Kidney capillary endothelial cell (primary cell): ENCODE measurements at regions not wholly inside any gene's neighbourhood (a gene's known extent, or its start where the extent isn't known, plus 50 kb on each side); places are given as distances from the start of the nearest gene placed in this dataset.
"Not testable (repeated sequence)": the region's sequence is repeated elsewhere in the genome, so short reads cannot be mapped to it uniquely, and the experiment has no call there.

Experiments
- DNase-seq: peaks from one replicate; pipeline ENCODE4 v3.0.0-alpha.2; 2018; ENCODE audit warnings: low spot score

- no peak for DNase-seq
Measured at GRCh38 chr7:24395512-24395911, 111.5 kb downstream of the NPY start.

GRCh38 chr7:24396387-24396786, 112.4 kb downstream of the NPY start:
- not testable (repeated sequence) for DNase-seq

GRCh38 chr7:24401628-24402593, 117.9 kb downstream of the NPY start:
- DNase-seq, result peak; percentile 23

DNA sequence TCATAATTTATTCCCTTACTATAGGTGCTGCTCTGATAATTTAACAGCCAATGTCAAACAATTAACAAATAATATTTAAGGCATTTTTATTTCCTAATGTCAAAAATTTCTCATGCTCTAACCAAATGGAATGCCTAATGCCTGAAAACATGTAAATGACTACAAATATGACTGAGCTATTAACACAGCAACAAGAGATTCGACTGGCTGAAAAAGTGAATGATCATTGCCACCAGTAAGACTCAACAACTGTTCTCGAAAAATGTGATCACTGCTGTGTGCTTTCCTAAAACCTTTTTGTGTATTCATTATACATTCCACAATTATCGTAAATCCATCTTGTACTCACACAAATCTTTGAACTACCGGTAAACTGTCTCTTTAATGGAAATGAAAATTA, 118.7 kb downstream of the NPY start:
- no peak for DNase-seq

DNA sequence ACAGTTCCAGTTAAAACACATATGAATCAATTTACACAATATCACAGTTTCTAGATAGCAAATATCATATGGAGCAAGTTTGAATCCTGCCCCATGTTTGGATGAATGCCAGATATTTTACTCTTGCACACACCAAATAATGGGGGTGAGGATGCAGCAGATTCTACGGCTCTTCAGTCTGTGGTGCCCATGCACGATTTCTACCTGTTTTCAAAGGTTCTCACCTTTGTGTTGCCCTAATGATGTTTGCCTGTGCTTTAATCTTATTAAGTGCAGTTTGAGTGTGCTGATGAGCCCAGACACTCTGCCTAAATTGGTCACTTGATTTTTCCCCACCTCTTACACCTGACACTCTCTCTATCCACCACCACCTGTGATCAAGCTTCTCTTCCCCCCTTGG, 119.6 kb downstream of the NPY start:
- no peak for DNase-seq

DNA sequence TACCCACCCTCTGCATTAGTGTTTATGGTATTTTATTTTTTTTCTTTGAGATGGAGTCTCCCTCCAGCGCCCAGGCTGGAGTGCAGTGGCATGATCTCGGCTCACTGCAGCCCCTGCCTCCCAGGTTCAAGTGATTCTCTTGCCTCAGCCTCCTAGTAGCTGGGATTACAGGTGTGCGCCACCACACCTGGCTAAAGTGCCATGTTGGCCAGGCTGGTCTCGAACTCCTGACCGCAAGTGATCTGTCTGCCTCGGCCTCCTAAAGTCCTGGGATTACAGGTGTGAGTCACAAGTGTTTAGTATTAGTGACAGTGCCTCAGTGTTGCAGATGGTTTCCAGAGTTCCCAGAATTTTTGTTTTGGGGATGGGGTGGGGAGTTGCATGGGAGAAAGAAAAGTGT, 120.3 kb downstream of the NPY start:
- DNase-seq, result no peak

DNA sequence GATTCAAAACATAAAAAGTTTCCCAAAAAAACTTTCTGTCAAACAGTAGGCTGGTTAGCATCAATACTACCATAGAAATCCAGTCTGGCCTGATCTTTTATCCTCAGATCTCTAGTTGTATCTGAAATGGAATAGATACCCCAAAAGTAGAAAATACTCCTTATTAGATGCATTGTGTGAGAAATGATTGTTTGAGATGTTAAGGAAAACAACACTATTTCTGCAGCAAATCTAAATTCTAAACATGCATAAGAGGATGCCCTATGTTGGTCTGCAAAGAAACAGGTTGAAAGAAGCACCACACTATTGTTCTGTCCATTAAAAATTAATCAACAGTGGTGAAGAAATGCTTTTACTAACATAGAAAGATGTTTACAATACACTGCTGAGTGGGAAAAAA, 121.0 kb downstream of the NPY start:
- DNase-seq, result no peak

DNA sequence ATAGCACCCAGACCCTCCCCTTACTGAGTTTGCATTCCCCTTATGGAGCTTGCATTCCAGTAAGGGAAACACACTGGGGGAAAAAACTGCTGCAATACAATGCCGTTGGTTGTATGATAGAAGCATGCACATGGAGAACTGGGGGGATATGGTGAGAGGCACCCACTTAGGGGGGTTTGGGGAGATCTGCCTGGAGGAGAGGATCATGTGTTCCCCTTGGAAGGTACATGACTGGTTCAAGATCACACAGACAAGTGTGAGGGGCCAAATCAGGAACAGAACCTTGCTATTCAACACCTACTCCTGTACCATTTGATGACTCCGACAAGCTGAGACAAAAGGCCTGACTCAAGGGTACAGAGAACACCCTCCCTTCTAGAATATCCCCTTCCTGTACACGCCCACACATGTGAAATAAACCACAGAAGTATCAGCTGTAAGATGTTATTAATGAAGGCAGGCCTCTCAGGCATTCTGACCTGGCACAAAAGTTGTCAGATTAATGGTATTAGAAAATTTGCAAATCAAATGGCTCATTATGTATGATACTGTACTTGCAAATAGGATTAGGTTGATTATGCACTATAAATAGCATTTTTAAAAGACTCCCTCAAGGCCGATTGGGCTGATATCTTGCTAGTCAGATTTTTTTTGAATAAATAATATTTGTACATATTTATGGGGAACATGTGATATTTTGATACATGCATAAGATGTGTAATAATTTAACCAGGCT, 122.2 kb downstream of the NPY start:
- no peak for DNase-seq

DNA sequence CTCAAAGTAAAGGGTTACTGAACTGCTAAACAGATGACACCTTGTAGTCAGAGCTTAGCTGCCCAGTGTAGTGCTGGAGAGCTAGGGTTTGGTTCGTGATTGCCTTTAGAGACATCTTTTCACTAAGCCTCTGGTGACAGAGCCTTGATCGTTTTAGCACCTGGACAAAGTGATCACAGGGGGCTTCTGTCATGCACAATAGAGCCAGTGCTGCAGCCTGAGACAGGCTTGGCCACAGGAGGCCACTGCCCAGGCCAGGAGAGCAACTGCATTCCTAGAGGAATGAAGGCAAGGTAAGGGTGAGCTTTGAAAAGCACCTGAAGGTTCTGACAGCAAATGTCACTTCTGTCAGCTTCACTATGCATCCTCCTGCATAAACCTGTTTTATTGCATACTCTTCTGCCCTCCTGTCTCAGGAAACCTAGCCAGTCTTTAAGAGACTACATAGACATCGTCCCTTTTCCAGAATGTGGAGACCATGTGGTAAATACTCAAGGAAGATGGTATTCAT, 122.9 kb downstream of the NPY start:
- DNase-seq, result no peak

GRCh38 chr7:24407965-24408364, 124.0 kb downstream of the NPY start:
- DNase-seq, result no peak

DNA sequence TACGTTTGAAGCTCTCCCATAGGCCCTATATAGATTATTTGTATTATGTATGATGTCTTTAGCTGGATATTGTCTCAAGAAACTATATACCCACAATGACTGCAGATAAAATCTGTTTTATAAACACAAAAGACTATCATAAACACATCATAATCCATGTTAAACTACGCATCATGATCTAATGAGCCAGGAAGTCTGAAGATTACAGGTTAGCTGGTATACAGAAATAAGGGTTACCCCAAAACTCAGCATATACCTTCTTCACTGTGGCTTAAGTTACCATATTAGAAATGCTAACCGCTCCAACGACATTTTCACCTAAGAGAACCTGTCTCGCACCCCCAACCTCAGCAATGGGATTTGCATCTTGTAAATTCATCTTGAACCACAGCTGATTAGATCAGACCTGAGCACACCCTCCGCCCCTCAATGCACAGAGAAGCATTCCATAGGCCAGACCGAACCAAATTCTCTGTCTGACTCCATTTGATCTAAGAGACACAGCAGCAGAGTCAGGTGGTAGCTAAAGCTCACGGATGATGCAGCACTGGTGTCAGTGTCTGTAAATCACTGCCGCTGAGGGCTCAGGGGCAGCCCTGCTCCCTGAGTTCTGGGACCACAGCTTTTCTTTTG, 124.9 kb downstream of the NPY start:
- DNase-seq, result no peak

DNA sequence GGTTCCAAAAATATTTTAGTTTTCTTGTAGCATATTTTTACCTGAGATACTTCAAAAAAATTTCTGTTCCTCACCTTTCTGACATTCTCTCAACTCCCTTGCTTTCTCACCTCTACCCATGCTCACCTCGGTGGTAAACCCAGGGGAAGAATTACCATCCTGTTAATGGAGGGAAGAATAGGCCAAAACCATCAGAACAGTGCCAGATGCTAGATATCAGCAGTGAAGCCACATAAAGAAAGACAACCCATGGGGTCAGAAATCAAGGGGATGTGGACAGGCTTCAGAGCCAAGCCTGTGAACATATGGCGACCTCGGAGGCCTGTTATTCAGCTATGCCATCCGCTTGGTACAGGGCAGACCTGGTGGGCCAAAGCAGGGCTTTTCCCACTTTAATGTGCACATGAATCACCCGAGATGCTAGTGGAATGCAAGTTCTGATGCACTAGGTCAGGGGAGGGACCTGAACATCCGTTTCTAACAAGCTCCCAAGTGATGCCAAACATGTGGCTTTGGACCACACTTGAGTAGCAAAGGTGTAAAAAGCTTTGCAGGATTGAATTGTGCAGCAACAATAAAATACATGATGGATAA, 125.5 kb downstream of the NPY start:
- no peak for DNase-seq

DNA sequence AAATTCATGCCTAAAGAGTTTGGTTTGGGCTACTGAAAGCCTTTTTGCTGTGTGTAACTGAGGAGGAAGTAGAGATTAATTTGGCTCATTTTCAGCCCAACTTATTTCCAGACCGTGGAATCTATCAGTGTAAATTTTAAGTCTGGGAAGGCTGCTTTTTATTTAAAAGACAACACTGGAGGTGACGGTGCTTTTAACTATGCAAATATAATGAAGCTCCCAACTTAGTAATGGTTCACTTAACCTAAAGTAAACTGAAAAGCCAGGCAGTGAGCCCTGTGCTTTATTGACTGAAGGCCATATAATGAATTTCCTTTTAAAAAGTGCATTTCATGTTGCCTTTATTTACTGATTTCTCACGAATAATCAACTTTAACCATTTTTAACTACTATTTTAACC, 127.2 kb downstream of the NPY start:
- no peak for DNase-seq

DNA sequence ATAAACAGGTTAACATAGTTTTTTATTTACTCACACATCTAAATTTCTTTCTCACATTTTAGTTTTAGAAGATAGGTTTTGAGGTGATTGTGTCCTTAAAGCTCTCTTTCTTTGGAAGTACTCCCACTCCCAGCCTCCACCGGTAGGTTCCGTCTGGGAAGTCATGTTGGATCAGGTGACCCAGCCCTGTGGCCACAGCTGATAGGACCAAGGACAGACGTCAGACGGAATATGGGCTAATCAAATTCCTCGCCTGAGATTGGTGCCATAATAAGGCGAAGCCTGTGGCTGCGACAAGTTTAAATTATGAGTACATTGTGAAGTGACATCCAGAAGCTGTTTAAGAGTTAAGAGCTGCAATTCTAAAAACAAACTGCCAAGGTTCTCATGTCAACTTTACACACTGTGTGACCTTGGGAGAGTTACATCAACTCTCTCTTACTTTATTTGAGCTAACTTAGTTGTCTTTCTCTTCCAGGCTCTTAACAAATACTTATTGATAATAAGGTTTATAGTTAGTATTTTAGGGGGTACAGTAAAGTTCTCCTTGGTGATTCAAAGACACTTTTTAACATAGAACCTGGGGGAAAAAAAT, 133.6 kb downstream of the NPY start:
- no peak for DNase-seq

- DNase-seq, result no peak
Measured at GRCh38 chr7:24419077-24419476, 135.1 kb downstream of the NPY start.

DNA sequence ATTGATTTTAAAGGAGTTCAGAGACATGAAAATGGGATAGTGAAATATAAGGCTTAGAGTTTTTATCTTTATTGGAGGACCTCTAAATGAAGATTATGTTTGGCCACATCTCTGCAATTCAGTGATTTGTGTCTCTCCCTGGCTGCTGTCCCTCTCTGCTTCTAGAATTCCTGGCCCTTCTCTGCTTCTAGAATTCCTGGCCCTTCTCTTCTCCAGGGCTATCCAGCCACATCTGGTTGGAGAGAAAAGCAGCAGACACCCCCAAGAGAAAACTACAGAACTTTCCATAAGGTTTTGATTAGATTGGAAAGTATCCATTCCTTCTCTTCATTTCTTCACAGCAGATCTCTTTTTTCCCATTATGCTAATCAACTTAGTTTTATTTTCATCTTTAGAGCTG, 135.5 kb downstream of the NPY start:
- no peak for DNase-seq

GRCh38 chr7:24422441-24423010, 138.5 kb downstream of the NPY start:
- no peak for DNase-seq

GRCh38 chr7:24425664-24426063, 141.7 kb downstream of the NPY start:
- DNase-seq, result no peak

DNA sequence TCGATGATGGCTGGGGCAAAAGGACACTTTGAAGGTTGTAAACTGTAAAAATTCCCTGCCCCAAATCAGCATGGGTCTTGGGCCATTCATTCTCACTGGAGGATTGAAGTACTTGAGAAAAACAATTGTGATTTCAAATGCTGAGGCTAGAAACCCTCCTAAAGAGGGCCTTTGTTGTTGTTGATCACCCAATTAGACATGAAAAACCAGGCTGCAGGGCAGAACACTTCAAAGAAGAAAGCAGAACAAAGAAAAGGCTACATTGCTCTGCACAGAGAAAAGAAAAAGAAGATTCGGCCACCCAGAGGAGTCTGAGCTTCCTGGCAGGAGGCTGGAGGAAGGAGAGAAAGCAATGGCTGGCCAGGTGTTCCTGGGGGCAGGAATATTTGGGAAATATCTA, 143.1 kb downstream of the NPY start:
- no peak for DNase-seq

GRCh38 chr7:24428676-24429075, 144.6 kb upstream of the PALS2 start:
- no peak for DNase-seq

DNA sequence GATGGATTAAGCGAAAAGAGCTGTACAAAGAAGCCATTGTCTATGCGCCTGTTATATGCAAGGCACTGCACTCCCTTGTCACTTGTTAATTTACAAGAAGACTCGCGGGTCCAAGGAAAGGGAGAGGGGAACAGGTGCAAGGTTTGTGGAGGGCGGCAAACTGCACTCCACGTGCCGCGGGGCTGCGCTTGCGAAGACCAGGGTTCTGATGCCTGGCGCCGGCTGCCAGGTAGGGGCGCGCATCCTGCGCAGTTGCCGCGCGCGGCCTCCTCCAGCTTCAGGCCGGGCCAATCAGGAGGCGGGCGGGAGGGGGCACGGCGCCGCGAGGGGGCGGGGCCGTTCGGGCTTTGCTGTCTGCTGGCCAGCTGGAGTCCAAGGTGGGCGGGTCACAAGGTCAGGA, 140.6 kb upstream of the PALS2 start:
- DNase-seq, result no peak

DNA sequence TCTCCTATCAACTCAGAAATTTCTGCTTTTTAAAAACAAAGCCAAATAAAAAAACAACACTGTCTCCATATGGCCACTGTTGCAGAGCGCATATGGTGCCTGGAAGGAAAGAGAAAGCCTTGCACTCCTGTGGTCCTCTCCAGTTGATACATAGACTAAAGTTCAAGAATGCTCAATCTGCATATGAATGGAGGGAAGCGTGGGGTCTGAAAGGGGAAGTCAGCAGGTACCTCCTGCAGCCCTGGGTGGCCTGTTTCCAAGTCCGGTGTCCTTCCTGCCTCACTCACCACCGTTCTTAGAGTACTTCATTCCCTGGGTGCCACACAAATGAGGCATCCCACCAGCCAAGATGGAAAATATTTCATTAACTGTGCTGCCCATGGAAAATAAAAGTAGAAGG, 138.3 kb upstream of the PALS2 start:
- DNase-seq, result no peak
